ENCODE measurements at regions not wholly inside any gene's neighbourhood (a gene's known extent, or its start where the extent isn't known, plus 50 kb on each side); places are given as distances from the start of the nearest gene placed in this dataset.

GRCh38 chr21:41600556-41600955 is 92.6 kb upstream of the TMPRSS2 start:
- peaks cover 27% of the 10 kb centered on the region for H3K4me1 ChIP-seq (ENCODE audit: low read length)
- H3K4me3 ChIP-seq (ENCODE audit: low read length) = no peak overlapping the region
- H3K27me3 ChIP-seq (ENCODE audit: low read depth, low read length) = no peaks in the 10 kb centered on the region
- no peak overlapping the region for H2AFZ ChIP-seq (ENCODE audit: low read depth, low read length)
- H3K36me3 ChIP-seq (replicated peaks; ENCODE audit: low read depth, low read length) = no peaks in the 10 kb centered on the region
- H3K79me2 ChIP-seq (ENCODE audit: low read length) = no peaks in the 10 kb centered on the region
- no peaks in the 10 kb centered on the region for H4K20me1 ChIP-seq (ENCODE audit: insufficient read depth, low read length)
- H3K9ac ChIP-seq (ENCODE audit: low read length) = no peak overlapping the region
- no peaks in the 10 kb centered on the region for H3K9me3 ChIP-seq (ENCODE audit: insufficient read depth, low read length)
- no peak for TF ChIP-seq EZH2phosphoT487 (IDR thresholded peaks at IDR 0.05; ENCODE audit: low read depth)
- TF ChIP-seq, protein P1, sequence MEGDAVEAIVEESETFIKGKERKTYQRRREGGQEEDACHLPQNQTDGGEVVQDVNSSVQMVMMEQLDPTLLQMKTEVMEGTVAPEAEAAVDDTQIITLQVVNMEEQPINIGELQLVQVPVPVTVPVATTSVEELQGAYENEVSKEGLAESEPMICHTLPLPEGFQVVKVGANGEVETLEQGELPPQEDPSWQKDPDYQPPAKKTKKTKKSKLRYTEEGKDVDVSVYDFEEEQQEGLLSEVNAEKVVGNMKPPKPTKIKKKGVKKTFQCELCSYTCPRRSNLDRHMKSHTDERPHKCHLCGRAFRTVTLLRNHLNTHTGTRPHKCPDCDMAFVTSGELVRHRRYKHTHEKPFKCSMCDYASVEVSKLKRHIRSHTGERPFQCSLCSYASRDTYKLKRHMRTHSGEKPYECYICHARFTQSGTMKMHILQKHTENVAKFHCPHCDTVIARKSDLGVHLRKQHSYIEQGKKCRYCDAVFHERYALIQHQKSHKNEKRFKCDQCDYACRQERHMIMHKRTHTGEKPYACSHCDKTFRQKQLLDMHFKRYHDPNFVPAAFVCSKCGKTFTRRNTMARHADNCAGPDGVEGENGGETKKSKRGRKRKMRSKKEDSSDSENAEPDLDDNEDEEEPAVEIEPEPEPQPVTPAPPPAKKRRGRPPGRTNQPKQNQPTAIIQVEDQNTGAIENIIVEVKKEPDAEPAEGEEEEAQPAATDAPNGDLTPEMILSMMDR (IDR thresholded peaks at IDR 0.05; ENCODE audit: low read depth, low read length) = no peak
- no peak overlapping the region for H3K4me2 ChIP-seq (ENCODE audit: low read length)
- peak overlapping the region; percentile 73; the same call in 1 of the 2 replicates for H3K27ac ChIP-seq (ENCODE audit: low read length)

- TF ChIP-seq, protein P1 (IDR thresholded peaks at IDR 0.05; ENCODE audit: low read depth, low read length) = no peak
- no peak for TF ChIP-seq EZH2phosphoT487 (IDR thresholded peaks at IDR 0.05; ENCODE audit: low read depth)
- Histone ChIP-seq H3K9ac (ENCODE audit: low read length) (no peak overlapping the region), H3K4me2 (ENCODE audit: low read length) (no peak overlapping the region)
These were observed 92.2 kb upstream of the TMPRSS2 start for GRCh38 chr21:41600116-41600515.

GRCh38 chr21:41598561-41599431 is 90.8 kb upstream of the TMPRSS2 start:
- H3K27me3 ChIP-seq (ENCODE audit: low read depth, low read length) = no peaks in the 10 kb centered on the region
- H2AFZ ChIP-seq (ENCODE audit: low read depth, low read length) = no peak overlapping the region
- no peaks in the 10 kb centered on the region for H3K36me3 ChIP-seq (replicated peaks; ENCODE audit: low read depth, low read length)
- H3K9me3 ChIP-seq (ENCODE audit: insufficient read depth, low read length) = no peaks in the 10 kb centered on the region
- H3K79me2 ChIP-seq (ENCODE audit: low read length) = no peaks in the 10 kb centered on the region
- no peak overlapping the region for H3K4me2 ChIP-seq (ENCODE audit: low read length)
- H3K27ac ChIP-seq (ENCODE audit: low read length) = no peak overlapping the region
- H3K4me1 ChIP-seq (ENCODE audit: low read length) = peaks cover 27% of the 10 kb centered on the region
- H3K9ac ChIP-seq (ENCODE audit: low read length) = no peak overlapping the region
- H4K20me1 ChIP-seq (ENCODE audit: insufficient read depth, low read length) = no peaks in the 10 kb centered on the region
- no peak overlapping the region for H3K4me3 ChIP-seq (ENCODE audit: low read length)
- TF ChIP-seq EZH2phosphoT487 (IDR thresholded peaks at IDR 0.05; ENCODE audit: low read depth) = no peak
- TF ChIP-seq, protein P1 (IDR thresholded peaks at IDR 0.05; ENCODE audit: low read depth, low read length) = no peak

More at GRCh38 chr21:41600116-41600515, 92.2 kb upstream of the TMPRSS2 start:
- H3K27me3 ChIP-seq (ENCODE audit: low read depth, low read length) = no peaks in the 10 kb centered on the region
- H3K4me3 ChIP-seq (ENCODE audit: low read length) = no peak overlapping the region
- no peaks in the 10 kb centered on the region for H4K20me1 ChIP-seq (ENCODE audit: insufficient read depth, low read length)
- H3K9me3 ChIP-seq (ENCODE audit: insufficient read depth, low read length) = no peaks in the 10 kb centered on the region
- no peak overlapping the region for H3K27ac ChIP-seq (ENCODE audit: low read length)
- H3K36me3 ChIP-seq (replicated peaks; ENCODE audit: low read depth, low read length) = no peaks in the 10 kb centered on the region
- H3K4me1 ChIP-seq (ENCODE audit: low read length) = peaks cover 27% of the 10 kb centered on the region
- no peak overlapping the region for H2AFZ ChIP-seq (ENCODE audit: low read depth, low read length)
- no peaks in the 10 kb centered on the region for H3K79me2 ChIP-seq (ENCODE audit: low read length)

- Histone ChIP-seq H3K27ac (ENCODE audit: low read length) (no peak overlapping the region), H3K4me1 (ENCODE audit: low read length) (peaks cover 25% of the 10 kb centered on the region), H3K79me2 (ENCODE audit: low read length) (no peaks in the 10 kb centered on the region), H3K36me3 (replicated peaks; ENCODE audit: low read depth, low read length) (no peaks in the 10 kb centered on the region), H3K27me3 (ENCODE audit: low read depth, low read length) (no peaks in the 10 kb centered on the region), H3K9me3 (ENCODE audit: insufficient read depth, low read length) (no peaks in the 10 kb centered on the region), H4K20me1 (ENCODE audit: insufficient read depth, low read length) (no peaks in the 10 kb centered on the region), H2AFZ (ENCODE audit: low read depth, low read length) (no peak overlapping the region), H3K4me2 (ENCODE audit: low read length) (no peak overlapping the region), H3K9ac (ENCODE audit: low read length) (no peak overlapping the region), H3K4me3 (ENCODE audit: low read length) (no peak overlapping the region)
- no peak for TF ChIP-seq EZH2phosphoT487 (IDR thresholded peaks at IDR 0.05; ENCODE audit: low read depth)
- TF ChIP-seq, protein P1 (IDR thresholded peaks at IDR 0.05; ENCODE audit: low read depth, low read length) = no peak
These were observed 89.9 kb upstream of the TMPRSS2 start for GRCh38 chr21:41597811-41598231.
